ENCODE measurements at regions not wholly inside any gene's neighbourhood (a gene's known extent, or its start where the extent isn't known, plus 50 kb on each side); places are given as distances from the start of the nearest gene placed in this dataset.

DNA sequence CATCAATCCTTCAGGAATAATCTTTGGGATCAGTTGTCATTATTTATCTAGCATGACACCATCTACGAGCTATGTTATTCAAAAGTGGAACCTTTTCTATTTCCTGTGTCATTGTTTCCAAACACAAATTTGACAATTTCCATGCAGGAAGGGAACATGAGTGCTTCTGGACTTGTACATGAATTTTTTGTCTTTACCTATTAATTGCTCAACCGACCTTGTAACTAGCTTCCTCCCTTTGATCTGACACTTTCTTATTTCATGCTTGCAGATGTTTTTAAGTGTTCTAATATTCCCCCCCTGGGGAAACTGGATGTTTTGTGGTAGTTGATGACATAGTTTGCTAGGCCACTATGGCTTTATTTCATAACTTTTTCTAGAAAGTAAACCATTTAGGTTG is 139.4 kb downstream of the BMP2 start:
- TF ChIP-seq, protein P1, sequence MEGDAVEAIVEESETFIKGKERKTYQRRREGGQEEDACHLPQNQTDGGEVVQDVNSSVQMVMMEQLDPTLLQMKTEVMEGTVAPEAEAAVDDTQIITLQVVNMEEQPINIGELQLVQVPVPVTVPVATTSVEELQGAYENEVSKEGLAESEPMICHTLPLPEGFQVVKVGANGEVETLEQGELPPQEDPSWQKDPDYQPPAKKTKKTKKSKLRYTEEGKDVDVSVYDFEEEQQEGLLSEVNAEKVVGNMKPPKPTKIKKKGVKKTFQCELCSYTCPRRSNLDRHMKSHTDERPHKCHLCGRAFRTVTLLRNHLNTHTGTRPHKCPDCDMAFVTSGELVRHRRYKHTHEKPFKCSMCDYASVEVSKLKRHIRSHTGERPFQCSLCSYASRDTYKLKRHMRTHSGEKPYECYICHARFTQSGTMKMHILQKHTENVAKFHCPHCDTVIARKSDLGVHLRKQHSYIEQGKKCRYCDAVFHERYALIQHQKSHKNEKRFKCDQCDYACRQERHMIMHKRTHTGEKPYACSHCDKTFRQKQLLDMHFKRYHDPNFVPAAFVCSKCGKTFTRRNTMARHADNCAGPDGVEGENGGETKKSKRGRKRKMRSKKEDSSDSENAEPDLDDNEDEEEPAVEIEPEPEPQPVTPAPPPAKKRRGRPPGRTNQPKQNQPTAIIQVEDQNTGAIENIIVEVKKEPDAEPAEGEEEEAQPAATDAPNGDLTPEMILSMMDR (conservative IDR thresholded peaks at IDR 0.05; ENCODE audit: low read depth, low read length), result no peak
- no peak for TF ChIP-seq MXI1 (IDR thresholded peaks at IDR 0.05; ENCODE audit: borderline replicate concordance, low read depth, low read length)
- TF ChIP-seq POLR2A (IDR thresholded peaks at IDR 0.05; ENCODE audit: low read depth, low read length), result no peak
- no peak for TF ChIP-seq RAD21 (IDR thresholded peaks at IDR 0.05; ENCODE audit: low read length)
- no peak for TF ChIP-seq SMC3 (IDR thresholded peaks at IDR 0.05; ENCODE audit: low read depth, low read length)
